SK-N-SH treated with all-trans-retinoic acid at 6 μM for 48 hours (cell line): ENCODE measurements at regions not wholly inside any gene's neighbourhood (a gene's known extent, or its start where the extent isn't known, plus 50 kb on each side); places are given as distances from the start of the nearest gene placed in this dataset.

ENCODE experiments used
- ATAC-seq: fragments of 200-7000 bp; cut with Tn5 transposase; 3 replicates; pipeline ENCODE4 v1.9.1; 2020; ENCODE audit warnings: mild to moderate bottlenecking, moderate library complexity
- ARNTL ChIP-seq: fragments of 450-650 bp; formaldehyde crosslinking; IDR thresholded peaks from 2 replicates; pipeline ENCODE4 v1.5.0; 2020; ENCODE audit warnings: low read depth, mild to moderate bottlenecking, moderate library complexity, borderline replicate concordance
- BACH2 ChIP-seq: fragments of 250-450 bp; sonication (Bioruptor Pico); IDR thresholded peaks from 2 replicates; pipeline ENCODE4 v1.9.0; 2021; ENCODE audit warnings: mild to moderate bottlenecking, borderline replicate concordance
- CREB5 ChIP-seq: fragments of 250-450 bp; sonication (Bioruptor Pico); IDR thresholded peaks from 2 replicates; pipeline ENCODE4 v1.5.1; 2020; ENCODE audit warnings: low read depth, mild to moderate bottlenecking, moderate library complexity
- CSRNP3 ChIP-seq: fragments of 250-450 bp; sonication (Bioruptor Pico); IDR thresholded peaks from 2 replicates; pipeline ENCODE4 v1.5.1; 2021; ENCODE audit warnings: mild to moderate bottlenecking, moderate library complexity
- GLIS3 ChIP-seq: fragments of 250-450 bp; sonication (Bioruptor Pico); IDR thresholded peaks from 2 replicates; pipeline ENCODE4 v1.5.0; 2020; ENCODE audit warnings: mild to moderate bottlenecking, moderate library complexity
- ISL1 ChIP-seq: fragments of 250-450 bp; sonication (Bioruptor Pico); IDR thresholded peaks from 2 replicates; pipeline ENCODE4 v2.1.2; 2022; ENCODE audit warnings: mild to moderate bottlenecking, moderate library complexity
- OSR1 ChIP-seq: fragments of 250-450 bp; sonication (Bioruptor Pico); IDR thresholded peaks from 2 replicates; pipeline ENCODE4 v1.8.0; 2022; ENCODE audit warnings: moderate library complexity, mild to moderate bottlenecking, inconsistent platforms
- PATZ1 ChIP-seq: fragments of 250-450 bp; sonication (Bioruptor Pico); IDR thresholded peaks from 2 replicates; pipeline ENCODE4 v1.8.0; 2020; ENCODE audit warnings: mild to moderate bottlenecking, moderate library complexity, borderline replicate concordance
- POU6F1 ChIP-seq: fragments of 250-450 bp; sonication (Bioruptor Pico); IDR thresholded peaks from 2 replicates; pipeline ENCODE4 v1.8.0; 2021; ENCODE audit warnings: low read depth, mild to moderate bottlenecking, moderate library complexity, borderline replicate concordance
- PPARA ChIP-seq: fragments of 250-450 bp; sonication (Bioruptor Pico); IDR thresholded peaks from 2 replicates; pipeline ENCODE4 v1.5.0; 2020; ENCODE audit warnings: mild to moderate bottlenecking, borderline replicate concordance
- SNAI2 ChIP-seq: fragments of 250-450 bp; sonication (Bioruptor Pico); IDR thresholded peaks from 2 replicates; pipeline ENCODE4 v1.5.0; 2020; ENCODE audit warnings: mild to moderate bottlenecking, moderate library complexity
- TCF4 ChIP-seq: fragments of 250-450 bp; sonication (Bioruptor Pico); IDR thresholded peaks from 2 replicates; pipeline ENCODE4 v1.8.0; 2021; ENCODE audit warnings: mild to moderate bottlenecking, moderate library complexity, borderline replicate concordance
- TOX ChIP-seq: fragments of 250-450 bp; sonication (Bioruptor Pico); IDR thresholded peaks from 2 replicates; pipeline ENCODE4 v1.8.0; 2021; ENCODE audit warnings: mild to moderate bottlenecking, moderate library complexity, borderline replicate concordance
- TSHZ2 ChIP-seq: fragments of 250-450 bp; sonication (Bioruptor Pico); IDR thresholded peaks from 2 replicates; pipeline ENCODE4 v1.5.0; 2020; ENCODE audit warnings: mild to moderate bottlenecking, moderate library complexity
- ZC3H10 ChIP-seq: fragments of 250-450 bp; sonication (Bioruptor Pico); IDR thresholded peaks from 2 replicates; pipeline ENCODE4 v1.5.1; 2021; ENCODE audit warnings: mild to moderate bottlenecking, moderate library complexity
- ZFP3 ChIP-seq: fragments of 250-450 bp; sonication (Bioruptor Pico); IDR thresholded peaks from 2 replicates; pipeline ENCODE4 v1.5.0; 2020; ENCODE audit warnings: mild to moderate bottlenecking, moderate library complexity
- ZNF565 ChIP-seq: fragments of 450-650 bp; formaldehyde crosslinking; conservative IDR thresholded peaks from 2 replicates; pipeline ENCODE4 v1.5.0; 2020; ENCODE audit warnings: low read depth, mild to moderate bottlenecking, moderate library complexity
- ZNF70 ChIP-seq: fragments of 450-650 bp; formaldehyde crosslinking; IDR thresholded peaks from 2 replicates; pipeline ENCODE4 v1.5.0; 2020; ENCODE audit warnings: mild to moderate bottlenecking, moderate library complexity

- TF ChIP-seq ISL1 (CRISPR knock-in tag) (no peak), PPARA (CRISPR knock-in tag) (no peak), CREB5 (CRISPR knock-in tag) (no peak), ZNF565 (CRISPR knock-in tag) (no peak), TCF4 (no peak), ZNF70 (CRISPR knock-in tag) (no peak), CSRNP3 (no peak), GLIS3 (no peak), OSR1 (CRISPR knock-in tag) (no peak)
- TF ChIP-seq, all 23 proteins: peak for 0
- ATAC-seq, result no peak
Measured at GRCh38 chr4:121451310-121451709, 70.5 kb upstream of the QRFPR start.

- TF ChIP-seq PATZ1 (no peak), BACH2 (no peak), TSHZ2 (CRISPR knock-in tag) (no peak), POU6F1 (no peak), ZC3H10 (no peak), CREB5 (CRISPR knock-in tag) (no peak), ARNTL (CRISPR knock-in tag) (no peak)
- no peak for ATAC-seq
Measured at GRCh38 chr4:121449416-121449815, 68.6 kb upstream of the QRFPR start.

GRCh38 chr4:121448231-121448630 lies 67.4 kb upstream of the QRFPR start:
- TF ChIP-seq GLIS3 (no peak), ZNF565 (CRISPR knock-in tag) (no peak), TSHZ2 (CRISPR knock-in tag) (no peak), ZFP3 (no peak), CREB5 (CRISPR knock-in tag) (no peak), POU6F1 (no peak), ARNTL (CRISPR knock-in tag) (no peak), TOX (CRISPR knock-in tag) (no peak), TCF4 (no peak), PPARA (CRISPR knock-in tag) (no peak), ISL1 (CRISPR knock-in tag) (no peak), SNAI2 (no peak)
- no peak for ATAC-seq
